SK-N-SH treated with all-trans-retinoic acid at 6 μM for 48 hours (cell line): ENCODE measurements at regions not wholly inside any gene's neighbourhood (a gene's known extent, or its start where the extent isn't known, plus 50 kb on each side); places are given as distances from the start of the nearest gene placed in this dataset.

Source experiments
- ATAC-seq: fragments of 200-7000 bp; cut with Tn5 transposase; 3 replicates; pipeline ENCODE4 v1.9.1; 2020; ENCODE audit warnings: mild to moderate bottlenecking, moderate library complexity
- ARNTL ChIP-seq: fragments of 450-650 bp; formaldehyde crosslinking; IDR thresholded peaks from 2 replicates; pipeline ENCODE4 v1.5.0; 2020; ENCODE audit warnings: low read depth, mild to moderate bottlenecking, moderate library complexity, borderline replicate concordance
- CSDC2 ChIP-seq: fragments of 250-450 bp; sonication (Bioruptor Pico); IDR thresholded peaks from 2 replicates; pipeline ENCODE4 v1.5.0; 2020; ENCODE audit warnings: mild to moderate bottlenecking, moderate library complexity
- CSRNP3 ChIP-seq: fragments of 250-450 bp; sonication (Bioruptor Pico); IDR thresholded peaks from 2 replicates; pipeline ENCODE4 v1.5.1; 2021; ENCODE audit warnings: mild to moderate bottlenecking, moderate library complexity
- ESRRG ChIP-seq: fragments of 250-450 bp; sonication (Bioruptor Pico); IDR thresholded peaks from 2 replicates; pipeline ENCODE4 v1.6.1; 2021; ENCODE audit warnings: mild to moderate bottlenecking
- GLIS3 ChIP-seq: fragments of 250-450 bp; sonication (Bioruptor Pico); IDR thresholded peaks from 2 replicates; pipeline ENCODE4 v1.5.0; 2020; ENCODE audit warnings: mild to moderate bottlenecking, moderate library complexity
- POU6F1 ChIP-seq: fragments of 250-450 bp; sonication (Bioruptor Pico); IDR thresholded peaks from 2 replicates; pipeline ENCODE4 v1.8.0; 2021; ENCODE audit warnings: low read depth, mild to moderate bottlenecking, moderate library complexity, borderline replicate concordance
- PPARA ChIP-seq: fragments of 250-450 bp; sonication (Bioruptor Pico); IDR thresholded peaks from 2 replicates; pipeline ENCODE4 v1.5.0; 2020; ENCODE audit warnings: mild to moderate bottlenecking, borderline replicate concordance
- RARB ChIP-seq: fragments of 250-450 bp; sonication (Bioruptor Pico); IDR thresholded peaks from 2 replicates; pipeline ENCODE4 v1.8.0; 2021; ENCODE audit warnings: mild to moderate bottlenecking, moderate library complexity
- SNAI2 ChIP-seq: fragments of 250-450 bp; sonication (Bioruptor Pico); IDR thresholded peaks from 2 replicates; pipeline ENCODE4 v1.5.0; 2020; ENCODE audit warnings: mild to moderate bottlenecking, moderate library complexity
- TCF4 ChIP-seq: fragments of 250-450 bp; sonication (Bioruptor Pico); IDR thresholded peaks from 2 replicates; pipeline ENCODE4 v1.8.0; 2021; ENCODE audit warnings: mild to moderate bottlenecking, moderate library complexity, borderline replicate concordance
- TOX ChIP-seq: fragments of 250-450 bp; sonication (Bioruptor Pico); IDR thresholded peaks from 2 replicates; pipeline ENCODE4 v1.8.0; 2021; ENCODE audit warnings: mild to moderate bottlenecking, moderate library complexity, borderline replicate concordance
- ZC3H10 ChIP-seq: fragments of 250-450 bp; sonication (Bioruptor Pico); IDR thresholded peaks from 2 replicates; pipeline ENCODE4 v1.5.1; 2021; ENCODE audit warnings: mild to moderate bottlenecking, moderate library complexity
- ZFP3 ChIP-seq: fragments of 250-450 bp; sonication (Bioruptor Pico); IDR thresholded peaks from 2 replicates; pipeline ENCODE4 v1.5.0; 2020; ENCODE audit warnings: mild to moderate bottlenecking, moderate library complexity
- ZFP30 ChIP-seq: fragments of 450-650 bp; formaldehyde crosslinking; IDR thresholded peaks from 2 replicates; pipeline ENCODE4 v1.5.0; 2022; ENCODE audit warnings: mild to moderate bottlenecking, moderate library complexity
- ZNF565 ChIP-seq: fragments of 450-650 bp; formaldehyde crosslinking; conservative IDR thresholded peaks from 2 replicates; pipeline ENCODE4 v1.5.0; 2020; ENCODE audit warnings: low read depth, mild to moderate bottlenecking, moderate library complexity
- ZNF8 ChIP-seq: fragments of 450-650 bp; formaldehyde crosslinking; IDR thresholded peaks from 2 replicates; pipeline ENCODE4 v1.5.0; 2020; ENCODE audit warnings: mild to moderate bottlenecking, moderate library complexity
- TF ChIP-seq, protein P1 (sequence below): fragments of 250-450 bp; sonication (Bioruptor Pico); IDR thresholded peaks from 2 replicates; pipeline ENCODE4 v1.5.0; 2020; ENCODE audit warnings: mild to moderate bottlenecking, moderate library complexity
- TF ChIP-seq, protein P2 (sequence below): fragments of 250-450 bp; sonication (Bioruptor Pico); IDR thresholded peaks from 2 replicates; pipeline ENCODE4 v1.8.0; 2020; ENCODE audit warnings: mild to moderate bottlenecking, moderate library complexity, borderline replicate concordance

GRCh38 chr5:158070859-158071258, 211.9 kb upstream of the CLINT1 start (continued):
- no peak for TF ChIP-seq POU6F1 (CRISPR knock-in tag)

DNA sequence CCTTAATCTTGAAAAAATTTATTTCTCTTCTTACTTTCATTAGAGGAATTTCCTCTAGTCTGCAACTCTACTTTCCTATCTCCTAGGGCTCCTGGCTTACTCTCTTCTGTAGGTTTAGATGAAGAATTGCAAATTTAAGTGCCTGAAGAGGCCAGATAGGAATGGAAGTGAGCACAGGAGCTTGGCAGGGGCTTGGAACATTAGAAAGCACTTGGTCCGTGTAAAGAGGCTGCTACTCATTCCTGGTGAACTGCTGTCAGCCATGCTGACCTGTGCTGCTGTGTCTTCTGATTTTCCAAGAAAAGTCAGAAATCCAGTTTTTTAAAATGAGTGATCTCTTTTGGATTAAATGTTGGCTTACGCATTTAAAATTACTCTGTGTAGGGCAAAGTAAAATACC, 210.9 kb upstream of the CLINT1 start:
- TF ChIP-seq PPARA (no peak), ESRRG (CRISPR knock-in tag) (no peak), ZNF8 (no peak), CSDC2 (CRISPR knock-in tag) (no peak), ZFP30 (CRISPR knock-in tag) (no peak), TCF4 (CRISPR knock-in tag) (no peak), ARNTL (CRISPR knock-in tag) (no peak), TOX (CRISPR knock-in tag) (no peak), RARB (CRISPR knock-in tag) (no peak), CSRNP3 (CRISPR knock-in tag) (no peak), ZFP3 (no peak), ZC3H10 (CRISPR knock-in tag) (no peak)
- TF ChIP-seq, protein P1, sequence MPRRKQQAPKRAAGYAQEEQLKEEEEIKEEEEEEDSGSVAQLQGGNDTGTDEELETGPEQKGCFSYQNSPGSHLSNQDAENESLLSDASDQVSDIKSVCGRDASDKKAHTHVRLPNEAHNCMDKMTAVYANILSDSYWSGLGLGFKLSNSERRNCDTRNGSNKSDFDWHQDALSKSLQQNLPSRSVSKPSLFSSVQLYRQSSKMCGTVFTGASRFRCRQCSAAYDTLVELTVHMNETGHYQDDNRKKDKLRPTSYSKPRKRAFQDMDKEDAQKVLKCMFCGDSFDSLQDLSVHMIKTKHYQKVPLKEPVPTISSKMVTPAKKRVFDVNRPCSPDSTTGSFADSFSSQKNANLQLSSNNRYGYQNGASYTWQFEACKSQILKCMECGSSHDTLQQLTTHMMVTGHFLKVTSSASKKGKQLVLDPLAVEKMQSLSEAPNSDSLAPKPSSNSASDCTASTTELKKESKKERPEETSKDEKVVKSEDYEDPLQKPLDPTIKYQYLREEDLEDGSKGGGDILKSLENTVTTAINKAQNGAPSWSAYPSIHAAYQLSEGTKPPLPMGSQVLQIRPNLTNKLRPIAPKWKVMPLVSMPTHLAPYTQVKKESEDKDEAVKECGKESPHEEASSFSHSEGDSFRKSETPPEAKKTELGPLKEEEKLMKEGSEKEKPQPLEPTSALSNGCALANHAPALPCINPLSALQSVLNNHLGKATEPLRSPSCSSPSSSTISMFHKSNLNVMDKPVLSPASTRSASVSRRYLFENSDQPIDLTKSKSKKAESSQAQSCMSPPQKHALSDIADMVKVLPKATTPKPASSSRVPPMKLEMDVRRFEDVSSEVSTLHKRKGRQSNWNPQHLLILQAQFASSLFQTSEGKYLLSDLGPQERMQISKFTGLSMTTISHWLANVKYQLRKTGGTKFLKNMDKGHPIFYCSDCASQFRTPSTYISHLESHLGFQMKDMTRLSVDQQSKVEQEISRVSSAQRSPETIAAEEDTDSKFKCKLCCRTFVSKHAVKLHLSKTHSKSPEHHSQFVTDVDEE (CRISPR knock-in tag) = no peak
- TF ChIP-seq, protein P2, sequence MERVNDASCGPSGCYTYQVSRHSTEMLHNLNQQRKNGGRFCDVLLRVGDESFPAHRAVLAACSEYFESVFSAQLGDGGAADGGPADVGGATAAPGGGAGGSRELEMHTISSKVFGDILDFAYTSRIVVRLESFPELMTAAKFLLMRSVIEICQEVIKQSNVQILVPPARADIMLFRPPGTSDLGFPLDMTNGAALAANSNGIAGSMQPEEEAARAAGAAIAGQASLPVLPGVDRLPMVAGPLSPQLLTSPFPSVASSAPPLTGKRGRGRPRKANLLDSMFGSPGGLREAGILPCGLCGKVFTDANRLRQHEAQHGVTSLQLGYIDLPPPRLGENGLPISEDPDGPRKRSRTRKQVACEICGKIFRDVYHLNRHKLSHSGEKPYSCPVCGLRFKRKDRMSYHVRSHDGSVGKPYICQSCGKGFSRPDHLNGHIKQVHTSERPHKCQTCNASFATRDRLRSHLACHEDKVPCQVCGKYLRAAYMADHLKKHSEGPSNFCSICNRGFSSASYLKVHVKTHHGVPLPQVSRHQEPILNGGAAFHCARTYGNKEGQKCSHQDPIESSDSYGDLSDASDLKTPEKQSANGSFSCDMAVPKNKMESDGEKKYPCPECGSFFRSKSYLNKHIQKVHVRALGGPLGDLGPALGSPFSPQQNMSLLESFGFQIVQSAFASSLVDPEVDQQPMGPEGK (CRISPR knock-in tag) = no peak

GRCh38 chr5:158068964-158069363, 210.0 kb upstream of the CLINT1 start:
- ATAC-seq = peak; percentile 27; the same call in 1 of the 3 replicates
- TF ChIP-seq GLIS3 (CRISPR knock-in tag) (no peak), CSRNP3 (CRISPR knock-in tag) (no peak), ZFP3 (no peak), SNAI2 (no peak), ESRRG (CRISPR knock-in tag) (no peak), ZNF8 (no peak), CSDC2 (CRISPR knock-in tag) (no peak)

More for the DNA sequence above, 210.9 kb upstream of the CLINT1 start:
- no peak for ATAC-seq

- no peak for ATAC-seq
- TF ChIP-seq SNAI2 (no peak), ZNF565 (CRISPR knock-in tag) (no peak), GLIS3 (CRISPR knock-in tag) (no peak)
Measured at GRCh38 chr5:158066076-158066475, 207.1 kb upstream of the CLINT1 start.
